DOHH2 (cell line): ENCODE measurements at regions not wholly inside any gene's neighbourhood (a gene's known extent, or its start where the extent isn't known, plus 50 kb on each side); places are given as distances from the start of the nearest gene placed in this dataset.

Experiments
- H3F3A ChIP-seq: fragments of 200-600 bp; sonication (generic), shearing (Covaris generic); 2 replicates; pipeline ENCODE4 v1.6.0; 2016; ENCODE audit warnings: antibody characterized with exemption, mild to moderate bottlenecking; ENCODE audit not compliant: control insufficient read depth, insufficient read depth
- H3K27ac ChIP-seq: fragments of 200-600 bp; sonication (generic); 2 replicates; pipeline ENCODE4 v1.5.1; 2014; ENCODE audit warnings: low read depth, mild to moderate bottlenecking, low read length, moderate library complexity
- H3K27me3 ChIP-seq: fragments of 200-600 bp; sonication (generic); 2 replicates; pipeline ENCODE4 v1.6.1; 2014; ENCODE audit warnings: mild to moderate bottlenecking, low read length, mixed read lengths; ENCODE audit not compliant: control insufficient read depth
- H3K36me3 ChIP-seq: fragments of 200-600 bp; sonication (generic); 2 replicates; pipeline ENCODE4 v1.6.1; 2014; ENCODE audit warnings: mild to moderate bottlenecking, low read length, moderate library complexity, mixed read lengths; ENCODE audit not compliant: control insufficient read depth
- H3K4me1 ChIP-seq: fragments of 200-600 bp; sonication (generic); 2 replicates; pipeline ENCODE4 v1.6.1; 2014; ENCODE audit warnings: mild to moderate bottlenecking, low read length, mixed read lengths; ENCODE audit not compliant: control insufficient read depth
- H3K4me2 ChIP-seq: fragments of 200-600 bp; sonication (generic); 2 replicates; pipeline ENCODE4 v1.6.0; 2014; ENCODE audit warnings: mild to moderate bottlenecking, low read length, moderate library complexity
- H3K4me3 ChIP-seq: fragments of 200-600 bp; sonication (generic); 2 replicates; pipeline ENCODE4 v1.5.1; 2014; ENCODE audit warnings: mild to moderate bottlenecking, low read length, mixed read lengths
- H3K79me2 ChIP-seq: fragments of 200-600 bp; sonication (generic); 2 replicates; pipeline ENCODE4 v1.6.1; 2014; ENCODE audit warnings: mild to moderate bottlenecking, low read length, mixed read lengths; ENCODE audit not compliant: control insufficient read depth
- H3K9me2 ChIP-seq: fragments of 200-600 bp; sonication (generic); replicated peaks from 2 replicates; pipeline ENCODE4 v1.6.1; 2014; ENCODE audit warnings: mild to moderate bottlenecking, low read length, mixed read lengths; ENCODE audit not compliant: control insufficient read depth
- H3K9me3 ChIP-seq: fragments of 200-600 bp; sonication (generic); 2 replicates; pipeline ENCODE4 v1.6.1; 2014; ENCODE audit warnings: antibody characterized with exemption, low read length, mixed read lengths; ENCODE audit not compliant: control insufficient read depth, insufficient read depth
- H4K20me1 ChIP-seq: fragments of 200-600 bp; sonication (generic); 2 replicates; pipeline ENCODE4 v1.6.0; 2014; ENCODE audit warnings: low read depth, mild to moderate bottlenecking, antibody characterized with exemption, low read length, moderate library complexity; ENCODE audit not compliant: control insufficient read depth, insufficient read depth
- EZH2phosphoT487 ChIP-seq: fragments of 200-600 bp; sonication (generic); IDR thresholded peaks from 2 replicates; pipeline ENCODE4 v1.6.1; 2017; ENCODE audit warnings: borderline replicate concordance, mild to moderate bottlenecking, antibody characterized with exemption, low read length, moderate library complexity, mixed read lengths
- TF ChIP-seq, protein P1 (sequence below): fragments of 200-600 bp; sonication (generic); IDR thresholded peaks from one replicate; pipeline ENCODE4 v1.5.1; 2014; ENCODE audit warnings: antibody characterized with exemption, mild to moderate bottlenecking, low read depth, low read length; ENCODE audit not compliant: poor library complexity, severe bottlenecking

- Histone ChIP-seq H3K36me3 (no peaks in the 10 kb centered on the region), H3K9me2 (no peaks in the 10 kb centered on the region), H3K79me2 (no peaks in the 10 kb centered on the region), H3K9me3 (no peaks in the 10 kb centered on the region), H3K4me1 (no peaks in the 10 kb centered on the region), H4K20me1 (no peaks in the 10 kb centered on the region), H3K4me3 (no peak overlapping the region), H3K27ac (no peak overlapping the region), H3K27me3 (peaks cover 4% of the 10 kb centered on the region; the same call in 1 of the 2 replicates), H3F3A (no peaks in the 10 kb centered on the region), H3K4me2 (no peak overlapping the region)
- TF ChIP-seq, protein P1, sequence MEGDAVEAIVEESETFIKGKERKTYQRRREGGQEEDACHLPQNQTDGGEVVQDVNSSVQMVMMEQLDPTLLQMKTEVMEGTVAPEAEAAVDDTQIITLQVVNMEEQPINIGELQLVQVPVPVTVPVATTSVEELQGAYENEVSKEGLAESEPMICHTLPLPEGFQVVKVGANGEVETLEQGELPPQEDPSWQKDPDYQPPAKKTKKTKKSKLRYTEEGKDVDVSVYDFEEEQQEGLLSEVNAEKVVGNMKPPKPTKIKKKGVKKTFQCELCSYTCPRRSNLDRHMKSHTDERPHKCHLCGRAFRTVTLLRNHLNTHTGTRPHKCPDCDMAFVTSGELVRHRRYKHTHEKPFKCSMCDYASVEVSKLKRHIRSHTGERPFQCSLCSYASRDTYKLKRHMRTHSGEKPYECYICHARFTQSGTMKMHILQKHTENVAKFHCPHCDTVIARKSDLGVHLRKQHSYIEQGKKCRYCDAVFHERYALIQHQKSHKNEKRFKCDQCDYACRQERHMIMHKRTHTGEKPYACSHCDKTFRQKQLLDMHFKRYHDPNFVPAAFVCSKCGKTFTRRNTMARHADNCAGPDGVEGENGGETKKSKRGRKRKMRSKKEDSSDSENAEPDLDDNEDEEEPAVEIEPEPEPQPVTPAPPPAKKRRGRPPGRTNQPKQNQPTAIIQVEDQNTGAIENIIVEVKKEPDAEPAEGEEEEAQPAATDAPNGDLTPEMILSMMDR, result no peak
- no peak for TF ChIP-seq EZH2phosphoT487
These were observed 126.2 kb downstream of the NUP35 start for GRCh38 chr2:183250472-183250871.

GRCh38 chr2:183253441-183254130 lies 129.3 kb downstream of the NUP35 start:
- no peak overlapping the region for H3K4me2 ChIP-seq
- H3K9me3 ChIP-seq, result no peaks in the 10 kb centered on the region
- no peak overlapping the region for H3K4me3 ChIP-seq
- H3K36me3 ChIP-seq, result no peaks in the 10 kb centered on the region
- no peaks in the 10 kb centered on the region for H3F3A ChIP-seq
- no peaks in the 10 kb centered on the region for H3K79me2 ChIP-seq
- H3K27me3 ChIP-seq, result peaks cover 4% of the 10 kb centered on the region; the same call in 1 of the 2 replicates
- no peaks in the 10 kb centered on the region for H3K4me1 ChIP-seq
- TF ChIP-seq EZH2phosphoT487, result no peak
- TF ChIP-seq, protein P1, result no peak
- H4K20me1 ChIP-seq, result no peaks in the 10 kb centered on the region
- no peak overlapping the region for H3K27ac ChIP-seq
- H3K9me2 ChIP-seq, result no peaks in the 10 kb centered on the region

DNA sequence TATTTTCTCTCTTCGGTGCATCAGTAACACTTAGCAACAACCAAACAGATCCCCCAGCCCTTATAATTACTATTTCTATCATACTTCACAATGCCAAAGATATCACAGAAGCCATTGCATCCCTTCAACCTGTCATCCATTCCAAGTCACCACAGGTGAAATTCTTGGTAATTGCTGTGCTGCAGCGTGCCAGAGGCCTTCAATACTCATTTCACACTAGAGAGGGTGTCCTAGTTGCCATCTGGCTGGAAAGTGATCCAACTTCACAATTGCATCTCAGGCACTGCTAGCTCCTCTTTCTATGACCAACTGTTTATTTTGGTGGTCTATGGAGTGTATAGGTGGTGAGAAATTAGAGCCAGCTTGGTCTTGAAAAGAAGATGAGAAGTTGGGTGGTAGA lies 131.2 kb downstream of the NUP35 start:
- no peak overlapping the region for H3K4me2 ChIP-seq
- H3K79me2 ChIP-seq, result no peaks in the 10 kb centered on the region
- no peaks in the 10 kb centered on the region for H3K36me3 ChIP-seq
- TF ChIP-seq EZH2phosphoT487, result no peak
- TF ChIP-seq, protein P1, result no peak
- H3K27me3 ChIP-seq, result no peaks in the 10 kb centered on the region
- H3K9me2 ChIP-seq, result no peaks in the 10 kb centered on the region
- no peaks in the 10 kb centered on the region for H3K4me1 ChIP-seq
- no peak overlapping the region for H3K4me3 ChIP-seq
- no peak overlapping the region for H3K27ac ChIP-seq
- H4K20me1 ChIP-seq, result no peaks in the 10 kb centered on the region
- no peaks in the 10 kb centered on the region for H3F3A ChIP-seq
- no peaks in the 10 kb centered on the region for H3K9me3 ChIP-seq
